ENCODE measurements at regions not wholly inside any gene's neighbourhood (a gene's known extent, or its start where the extent isn't known, plus 50 kb on each side); places are given as distances from the start of the nearest gene placed in this dataset.

GRCh38 chr6:14919038-14919670 lies 326.7 kb upstream of the JARID2 start:
- 75 to 79% methylated on average over 9 of the region's 9 CpGs for WGBS, 2 donors
- H3K27me3 ChIP-seq = no peaks in the 10 kb centered on the region
- DNase-seq (no peak), ATAC-seq (ENCODE audit: low FRiP score in 2 of 2) (no peak)
- H3K4me1 ChIP-seq = peaks cover 6 to 15% (median 11%) of the 10 kb centered on the region in 4 donors
- no peak for TF ChIP-seq POLR2AphosphoS5 (IDR thresholded peaks at IDR 0.05)
- no peak for TF ChIP-seq CTCF (IDR thresholded peaks at IDR 0.05)
- no peak for TF ChIP-seq EP300 (IDR thresholded peaks at IDR 0.05)
- TF ChIP-seq POLR2A (IDR thresholded peaks at IDR 0.05) = no peak
- no peak overlapping the region for H3K4me3 ChIP-seq
- H3K36me3 ChIP-seq = no peaks in the 10 kb centered on the region
- H3K9me3 ChIP-seq = no peaks in the 10 kb centered on the region
- no peak overlapping the region for H3K27ac ChIP-seq

- Histone ChIP-seq H3K4me3 (no peak overlapping the region), H3K27ac (peak overlapping the region; percentile 76 to 86 (median 83)), H3K4me1 (peaks cover 9 to 15% (median 12%) of the 10 kb centered on the region in 4 donors), H3K36me3 (no peaks in the 10 kb centered on the region), H3K27me3 (no peaks in the 10 kb centered on the region), H3K9me3 (no peaks in the 10 kb centered on the region)
- WGBS, 2 donors = 67 to 94% methylated on average over 2 of the region's 2 CpGs
- no peak for TF ChIP-seq CTCF (IDR thresholded peaks at IDR 0.05)
- TF ChIP-seq POLR2A (IDR thresholded peaks at IDR 0.05) = no peak
- TF ChIP-seq POLR2AphosphoS5 (IDR thresholded peaks at IDR 0.05) = no peak
- no peak for TF ChIP-seq EP300 (IDR thresholded peaks at IDR 0.05)
- ATAC-seq (ENCODE audit: low FRiP score in 2 of 2) (no peak), DNase-seq (no peak)
Measured at GRCh38 chr6:14920276-14920675, 325.6 kb upstream of the JARID2 start.

GRCh38 chr6:14921170-14921569 lies 324.7 kb upstream of the JARID2 start:
- DNase-seq (peak; percentile 82 to 84), ATAC-seq (ENCODE audit: low FRiP score in 2 of 2) (peak; percentile 77 to 87)
- Histone ChIP-seq H3K27me3 (no peaks in the 10 kb centered on the region), H3K9me3 (no peaks in the 10 kb centered on the region), H3K4me3 (no peak overlapping the region), H3K4me1 (peaks cover 9 to 15% (median 12%) of the 10 kb centered on the region in 4 donors), H3K36me3 (no peaks in the 10 kb centered on the region), H3K27ac (peak overlapping the region; percentile 76 to 86 (median 83))
- TF ChIP-seq CTCF (IDR thresholded peaks at IDR 0.05) (peak in 1 of 6 experiments; percentile 11), POLR2A (IDR thresholded peaks at IDR 0.05) (peak in 1 of 4 donors; percentile 37), POLR2AphosphoS5 (IDR thresholded peaks at IDR 0.05) (peak; percentile 79 to 89), EP300 (IDR thresholded peaks at IDR 0.05) (peak; percentile 54 to 61 (median 59))
- WGBS, 2 donors = 26 to 34% methylated on average over 6 to 11 of the region's 11 CpGs

GRCh38 chr6:14921878-14922671 lies 323.8 kb upstream of the JARID2 start:
- WGBS, 2 donors = 62 to 77% methylated on average over 15 of the region's 15 CpGs
- no peaks in the 10 kb centered on the region for H3K36me3 ChIP-seq
- H3K4me1 ChIP-seq = peaks cover 9 to 15% (median 12%) of the 10 kb centered on the region in 4 donors
- TF ChIP-seq CTCF (IDR thresholded peaks at IDR 0.05) (no peak), POLR2AphosphoS5 (IDR thresholded peaks at IDR 0.05) (peak; percentile 40 to 47), EP300 (IDR thresholded peaks at IDR 0.05) (peak in 2 of 4 donors; percentile 29 to 54), POLR2A (IDR thresholded peaks at IDR 0.05) (peak in 1 of 4 donors; percentile 30)
- peak in 1 of 2 donors; percentile 72 for DNase-seq
- H3K27me3 ChIP-seq = no peaks in the 10 kb centered on the region
- H3K4me3 ChIP-seq = no peak overlapping the region
- peak; percentile 77 to 82 for ATAC-seq (ENCODE audit: low FRiP score in 2 of 2)
- no peaks in the 10 kb centered on the region for H3K9me3 ChIP-seq
- H3K27ac ChIP-seq = peak overlapping the region; percentile 76 to 86 (median 83)

All from upper lobe of left lung (tissue), 6 donors.